HepG2 (cell line): ENCODE measurements at regions not wholly inside any gene's neighbourhood (a gene's known extent, or its start where the extent isn't known, plus 50 kb on each side); places are given as distances from the start of the nearest gene placed in this dataset.

ENCODE experiments used
- ATAC-seq: fragments of 200-7000 bp; cut with Tn5 transposase; 3 replicates; pipeline ENCODE4 v1.9.1; 2020; ENCODE audit warnings: mild to moderate bottlenecking, moderate library complexity
- BruUV-seq: library from RNA; stranded (reverse); fragments of 400-500 nt; replicated peaks from 2 replicates; lab custom pipeline; 2021; lab: Mats Ljungman, UMichigan
- CTCF ChIA-PET: fragments of 300-600 bp; formaldehyde crosslinking; extraction: SDS; loops from one replicate; lab custom pipeline; 2021; ENCODE audit warnings: low total read pairs, inconsistent platforms, low intra/inter-chr PET ratio; lab: Yijun Ruan, JAX
- POLR2A ChIA-PET: fragments of 350-600 bp; sonication (Branson Sonifier 250); formaldehyde crosslinking; loops from one replicate; lab custom pipeline; 2020; ENCODE audit warnings: antibody characterized with exemption, inconsistent platforms; lab: Yijun Ruan, JAX
- DNase-seq: peaks from one replicate; pipeline ENCODE4 v3.0.0-alpha.2; 2015; ENCODE audit warnings: low spot score
- FAIRE-seq: peaks from 3 replicates; lab custom pipeline; 2011; peaks lifted over from hg19 to GRCh38; lab: Jason Lieb, UNC
- H2AFZ ChIP-seq: one replicate; pipeline ENCODE4 v1.6.1; 2011; ENCODE audit warnings: low read length, inconsistent platforms
- H3K27ac ChIP-seq: fragments of 300-600 bp; 3 replicates; pipeline ENCODE4 v1.8.0; 2011; ENCODE audit warnings: mixed run types, mild to moderate bottlenecking, mixed read lengths, low read length, inconsistent platforms; ENCODE audit not compliant: insufficient read depth; ENCODE audit errors: extremely low read length
- H3K27me3 ChIP-seq, 2 experiments: fragments of 200-600 bp in 1 of 2; 2 replicates in 1 of 2; 3 replicates in 1 of 2; pipeline versions ENCODE4 v1.6.0 to v1.8.0; 2011; ENCODE audit warnings: low read length in 2 of 2, mild to moderate bottlenecking in 2 of 2, moderate library complexity in 2 of 2, inconsistent platforms in 1 of 2; ENCODE audit not compliant: insufficient read depth in 2 of 2, control insufficient read depth in 1 of 2
- H3K36me3 ChIP-seq, 2 experiments: fragments of 200-600 bp in 1 of 2; replicated peaks in 1 of 2; 2 replicates in 1 of 2; 3 replicates in 1 of 2; pipeline versions ENCODE4 v1.5.1 to v1.8.0; 2011; ENCODE audit warnings: low read length in 2 of 2, inconsistent platforms in 1 of 2; ENCODE audit not compliant: insufficient read depth in 2 of 2, control insufficient read depth in 1 of 2
- H3K4me1 ChIP-seq: 2 replicates; pipeline ENCODE4 v1.5.1; 2012; ENCODE audit warnings: low read length, inconsistent platforms; ENCODE audit not compliant: insufficient read depth
- H3K4me2 ChIP-seq: 2 replicates; pipeline ENCODE4 v1.6.0; 2011; ENCODE audit warnings: low read depth, low read length, inconsistent platforms
- H3K4me3 ChIP-seq, 3 experiments: fragments of 200-600 bp in 1 of 3; sonication (generic), shearing (Covaris generic) in 1 of 3; replicated peaks in 1 of 3; 2 replicates each; pipeline ENCODE4 v1.5.1; 2011 to 2016; ENCODE audit warnings: low read length in 3 of 3, inconsistent platforms in 2 of 3, low read depth in 2 of 3, mild to moderate bottlenecking in 2 of 3, control low read depth in 1 of 3, mixed read lengths in 1 of 3; ENCODE audit not compliant: insufficient read depth in 1 of 3
- H3K79me2 ChIP-seq: one replicate; pipeline ENCODE4 v1.6.1; 2011; ENCODE audit warnings: low read length, inconsistent platforms; ENCODE audit not compliant: insufficient read depth
- H3K9ac ChIP-seq: 2 replicates; pipeline ENCODE4 v1.6.0; 2011; ENCODE audit warnings: mild to moderate bottlenecking, low read depth, low read length, inconsistent platforms; ENCODE audit not compliant: insufficient read depth
- H3K9me3 ChIP-seq: 2 replicates; pipeline ENCODE4 v1.5.1; 2012; ENCODE audit warnings: mild to moderate bottlenecking, low read length
- H4K20me1 ChIP-seq: 2 replicates; pipeline ENCODE4 v1.6.0; 2011; ENCODE audit warnings: inconsistent platforms, mild to moderate bottlenecking, low read length, moderate library complexity; ENCODE audit not compliant: insufficient read depth
- CSRNP2 ChIP-seq: sonication (generic); formaldehyde crosslinking; conservative IDR thresholded peaks from 2 replicates; pipeline ENCODE4 v1.8.0; 2022; ENCODE audit warnings: low read depth, missing genetic modification reagents
- DRAP1 ChIP-seq: IDR thresholded peaks from 2 replicates; pipeline ENCODE4 v1.6.1; 2016; ENCODE audit warnings: missing genetic modification reagents, missing compliant biosample characterization
- E2F1 ChIP-seq: sonication (generic); formaldehyde crosslinking; IDR thresholded peaks from 2 replicates; pipeline ENCODE4 v1.5.0; 2020; ENCODE audit warnings: missing genetic modification reagents
- FOSL2 ChIP-seq: sonication (generic); formaldehyde crosslinking; IDR thresholded peaks from 2 replicates; pipeline ENCODE4 v1.4.0; 2020; ENCODE audit warnings: missing genetic modification reagents
- FOXC1 ChIP-seq: sonication (generic); formaldehyde crosslinking; IDR thresholded peaks from 2 replicates; pipeline ENCODE4 v1.8.0; 2022; ENCODE audit warnings: mild to moderate bottlenecking, missing genetic modification reagents, borderline replicate concordance
- KAT2B ChIP-seq: fragments of 150-350 bp; IDR thresholded peaks from 2 replicates; pipeline ENCODE4 v1.6.1; 2014; ENCODE audit warnings: low read depth, low read length, borderline replicate concordance
- MYC ChIP-seq: sonication (generic); formaldehyde crosslinking; IDR thresholded peaks from 2 replicates; pipeline ENCODE4 v1.9.0; 2021; ENCODE audit warnings: missing genetic modification reagents, borderline replicate concordance
- NFIB ChIP-seq: sonication (generic); formaldehyde crosslinking; IDR thresholded peaks from 2 replicates; pipeline ENCODE4 v1.9.0; 2021; ENCODE audit warnings: missing genetic modification reagents, mild to moderate bottlenecking, borderline replicate concordance
- ONECUT2 ChIP-seq: sonication (generic); formaldehyde crosslinking; IDR thresholded peaks from 2 replicates; pipeline ENCODE4 v1.4.0; 2020; ENCODE audit warnings: missing genetic modification reagents
- PPARG ChIP-seq: conservative IDR thresholded peaks from 2 replicates; pipeline ENCODE4 v1.6.1; 2016; ENCODE audit warnings: missing biosample characterization, missing genetic modification reagents
- PRPF4 ChIP-seq: fragments of 200-400 bp; formaldehyde crosslinking; IDR thresholded peaks from 2 replicates; pipeline ENCODE4 v1.6.1; 2016; ENCODE audit warnings: low read length, low read depth; ENCODE audit not compliant: poor library complexity, severe bottlenecking
- RORA ChIP-seq: sonication (generic); formaldehyde crosslinking; IDR thresholded peaks from 2 replicates; pipeline ENCODE4 v1.5.0; 2020; ENCODE audit warnings: mild to moderate bottlenecking, missing genetic modification reagents, moderate library complexity
- SALL1 ChIP-seq: sonication (generic); formaldehyde crosslinking; IDR thresholded peaks from 2 replicates; pipeline ENCODE4 v1.8.0; 2022; ENCODE audit warnings: mild to moderate bottlenecking, missing genetic modification reagents
- THAP11 ChIP-seq: IDR thresholded peaks from 2 replicates; pipeline ENCODE4 v1.6.1; 2016; ENCODE audit warnings: missing biosample characterization, missing genetic modification reagents
- ZNF513 ChIP-seq: sonication (generic); formaldehyde crosslinking; conservative IDR thresholded peaks from 2 replicates; pipeline ENCODE4 v1.5.0; 2020; ENCODE audit warnings: missing genetic modification reagents
- ZNF879 ChIP-seq: sonication (generic); formaldehyde crosslinking; IDR thresholded peaks from 2 replicates; pipeline ENCODE4 v1.8.1; 2023; ENCODE audit warnings: missing genetic modification reagents
- WGBS: methylation state at CpG from one replicate; pipeline ENCODE4 v1.1.6; 2017; ENCODE audit warnings: low lambda C conversion rate; 5-methylcytosine and 5-hydroxymethylcytosine counted together
- in situ Hi-C: cut with HindIII; loops from 2 replicates; pipeline ENCODE4 v1.10.0; 2017; ENCODE audit warnings: low pct_unique_long_range_greater_than_20kb; ENCODE audit not compliant: extremely low pct_ligation_motif_present
- intact Hi-C: fragments of 100-400 bp; cut with micrococcal nuclease; formaldehyde crosslinking; loops from one replicate; pipeline ENCODE4 v1.10.0; 2022; ENCODE audit not compliant: unreplicated experiment

DNA sequence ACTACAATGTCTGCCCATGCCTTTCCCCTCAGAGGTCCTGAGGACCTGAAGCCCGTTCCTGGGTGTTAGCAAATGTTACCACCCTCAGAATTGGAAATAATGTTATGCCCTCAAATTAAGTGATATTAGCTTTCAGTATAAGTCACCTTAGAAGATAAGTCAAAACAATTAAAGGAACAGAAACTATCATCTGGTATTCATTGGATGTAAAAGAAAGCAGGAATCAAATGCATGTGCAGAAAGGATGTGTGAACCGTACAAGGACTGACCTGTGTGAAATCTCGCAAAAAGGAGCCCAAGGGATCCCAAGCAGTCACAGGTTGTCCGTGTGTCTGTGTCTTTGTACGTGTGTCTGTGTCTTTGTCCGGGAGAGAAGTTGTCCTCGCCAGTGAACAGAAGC is 51.6 kb upstream of the TAB2 start:
- in situ Hi-C loops = no loop called here
- Histone ChIP-seq H3K36me3 (no peaks in the 10 kb centered on the region), H3K9me3 (no peaks in the 10 kb centered on the region), H3K9ac (no peak overlapping the region), H3K4me2 (no peak overlapping the region), H3K79me2 (no peaks in the 10 kb centered on the region), H3K27ac (no peak overlapping the region), H3K4me3 (no peak overlapping the region), H2AFZ (no peak overlapping the region), H3K27me3 (peaks cover 0 to 35% of the 10 kb centered on the region in 2 experiments; a peak in 4 of 5 replicates), H3K4me1 (no peaks in the 10 kb centered on the region), H4K20me1 (no peaks in the 10 kb centered on the region)
- DNase-seq (no peak), FAIRE-seq (no peak), ATAC-seq (no peak)
- WGBS = 26% methylated on average over 7 of the region's 7 CpGs
- no TSS peak for BruUV-seq
- ChIA-PET POLR2A (no interaction called here), CTCF (no interaction called here)
- TF ChIP-seq RORA (CRISPR knock-in tag) (no peak), ZNF513 (CRISPR knock-in tag) (no peak), CSRNP2 (CRISPR knock-in tag) (no peak)
- intact Hi-C loops = no loop called here

GRCh38 chr6:149266659-149267058 is 50.9 kb upstream of the TAB2 start:
- WGBS = 13% methylated on average over 6 of the region's 6 CpGs
- Histone ChIP-seq H3K4me1 (no peaks in the 10 kb centered on the region), H3K27ac (no peak overlapping the region), H3K27me3 (peaks cover 0 to 41% of the 10 kb centered on the region in 2 experiments; a peak in 4 of 5 replicates), H2AFZ (no peak overlapping the region), H3K36me3 (no peaks in the 10 kb centered on the region), H3K79me2 (no peaks in the 10 kb centered on the region), H4K20me1 (no peaks in the 10 kb centered on the region), H3K9ac (no peak overlapping the region), H3K9me3 (no peaks in the 10 kb centered on the region), H3K4me3 (no peak overlapping the region), H3K4me2 (no peak overlapping the region)
- DNase-seq = no peak
- FAIRE-seq = no peak
- BruUV-seq = no TSS peak
- ChIA-PET CTCF (no interaction called here), POLR2A (no interaction called here)
- intact Hi-C loops = no loop called here
- no peak for ATAC-seq
- in situ Hi-C loops = no loop called here
- TF ChIP-seq MYC (CRISPR knock-in tag) (no peak), PPARG (CRISPR knock-in tag) (no peak), E2F1 (CRISPR knock-in tag) (no peak), FOXC1 (CRISPR knock-in tag) (no peak), DRAP1 (CRISPR knock-in tag) (no peak), THAP11 (CRISPR knock-in tag) (no peak), PRPF4 (no peak), ONECUT2 (CRISPR knock-in tag) (no peak), ZNF879 (no peak), SALL1 (no peak), NFIB (no peak), KAT2B (no peak), FOSL2 (no peak)
